ENCODE measurements at regions not wholly inside any gene's neighbourhood (a gene's known extent, or its start where the extent isn't known, plus 50 kb on each side); places are given as distances from the start of the nearest gene placed in this dataset.

- Histone ChIP-seq H3K27me3 (no peaks in the 10 kb centered on the region), H3K4me1 (no peaks in the 10 kb centered on the region), H3K9me3 (no peaks in the 10 kb centered on the region), H3K27ac (no peak overlapping the region), H3K4me3 (replicated peaks in 1 of 3) (no peak overlapping the region), H3K36me3 (no peaks in the 10 kb centered on the region)
- intact Hi-C loops (cut with DNase I), result no loop called here
- DNase-seq, result no peak
- TF ChIP-seq CTCF (IDR thresholded peaks at IDR 0.05) (no peak), POLR2A (IDR thresholded peaks at IDR 0.05) (no peak)
- 70% methylated on average over 1 of the region's 1 CpG for WGBS, 2 donors
Observed at GRCh38 chr12:98446060-98446459, 69.3 kb upstream of the TMPO start.

- Histone ChIP-seq H3K4me3 (replicated peaks in 1 of 3) (no peak overlapping the region), H3K9me3 (no peaks in the 10 kb centered on the region), H3K4me1 (no peaks in the 10 kb centered on the region), H3K27me3 (no peaks in the 10 kb centered on the region), H3K27ac (no peak overlapping the region), H3K36me3 (no peaks in the 10 kb centered on the region)
- TF ChIP-seq POLR2A (IDR thresholded peaks at IDR 0.05) (no peak), CTCF (IDR thresholded peaks at IDR 0.05) (no peak)
- 35 to 47% methylated on average over 1 of the region's 1 CpG for WGBS, 2 donors
- DNase-seq, result no peak
- intact Hi-C loops (cut with DNase I), result no loop called here
Observed at GRCh38 chr12:98446682-98447081, 68.7 kb upstream of the TMPO start.

GRCh38 chr12:98449584-98449983 is 65.8 kb upstream of the TMPO start:
- no peak for TF ChIP-seq POLR2A (IDR thresholded peaks at IDR 0.05)
- no peak for DNase-seq
- H3K9me3 ChIP-seq, result no peaks in the 10 kb centered on the region
- H3K27me3 ChIP-seq, result no peaks in the 10 kb centered on the region
- no peaks in the 10 kb centered on the region for H3K36me3 ChIP-seq
- H3K27ac ChIP-seq, result no peak overlapping the region
- WGBS, 2 donors, result 94 to 98% methylated on average over 3 of the region's 3 CpGs
- intact Hi-C loops (cut with DNase I), result no loop called here
- H3K4me1 ChIP-seq, result no peaks in the 10 kb centered on the region
- no peak overlapping the region for H3K4me3 ChIP-seq (replicated peaks in 1 of 3)

GRCh38 chr12:98453070-98453469 is 62.3 kb upstream of the TMPO start:
- H3K9me3 ChIP-seq, result no peaks in the 10 kb centered on the region
- 93 to 94% methylated on average over 4 of the region's 4 CpGs for WGBS, 2 donors
- no peaks in the 10 kb centered on the region for H3K36me3 ChIP-seq
- no peak for DNase-seq
- no peaks in the 10 kb centered on the region for H3K4me1 ChIP-seq
- TF ChIP-seq POLR2A (IDR thresholded peaks at IDR 0.05), result no peak
- TF ChIP-seq CTCF (IDR thresholded peaks at IDR 0.05), result no peak
- no peak overlapping the region for H3K27ac ChIP-seq
- H3K27me3 ChIP-seq, result no peaks in the 10 kb centered on the region
- no peak overlapping the region for H3K4me3 ChIP-seq (replicated peaks in 1 of 3)
- intact Hi-C loops (cut with DNase I), result no loop called here

GRCh38 chr12:98453492-98453891 is 61.9 kb upstream of the TMPO start:
- intact Hi-C loops (cut with DNase I), result no loop called here
- H3K4me3 ChIP-seq (replicated peaks in 1 of 3), result no peak overlapping the region
- TF ChIP-seq POLR2A (IDR thresholded peaks at IDR 0.05), result no peak
- TF ChIP-seq CTCF (IDR thresholded peaks at IDR 0.05), result no peak
- no peak for DNase-seq
- no peaks in the 10 kb centered on the region for H3K4me1 ChIP-seq
- H3K27ac ChIP-seq, result no peak overlapping the region
- no peaks in the 10 kb centered on the region for H3K9me3 ChIP-seq
- no peaks in the 10 kb centered on the region for H3K27me3 ChIP-seq
- 92 to 96% methylated on average over 2 of the region's 2 CpGs for WGBS, 2 donors
- H3K36me3 ChIP-seq, result no peaks in the 10 kb centered on the region

- Histone ChIP-seq H3K27ac (no peak overlapping the region), H3K4me1 (no peaks in the 10 kb centered on the region), H3K27me3 (no peaks in the 10 kb centered on the region), H3K9me3 (no peaks in the 10 kb centered on the region), H3K36me3 (no peaks in the 10 kb centered on the region), H3K4me3 (replicated peaks in 1 of 3) (no peak overlapping the region)
- TF ChIP-seq CTCF (IDR thresholded peaks at IDR 0.05), result no peak
- TF ChIP-seq POLR2A (IDR thresholded peaks at IDR 0.05), result no peak
- intact Hi-C loops (cut with DNase I), result no loop called here
- no peak for DNase-seq
- WGBS, 2 donors, result 84 to 86% methylated on average over 3 of the region's 3 CpGs
Observed at GRCh38 chr12:98456041-98456440, 59.3 kb upstream of the TMPO start.

Data from thyroid gland (tissue), 4 donors.